HG03103 (cell line): ENCODE measurements at regions not wholly inside any gene's neighbourhood (a gene's known extent, or its start where the extent isn't known, plus 50 kb on each side); places are given as distances from the start of the nearest gene placed in this dataset.

Experiments used
- ATAC-seq: cut with Tn5 transposase; IDR thresholded peaks from one replicate; pipeline ENCODE4 v1.9.1; 2021; ENCODE audit warnings: low read depth; ENCODE audit not compliant: unreplicated experiment

DNA sequence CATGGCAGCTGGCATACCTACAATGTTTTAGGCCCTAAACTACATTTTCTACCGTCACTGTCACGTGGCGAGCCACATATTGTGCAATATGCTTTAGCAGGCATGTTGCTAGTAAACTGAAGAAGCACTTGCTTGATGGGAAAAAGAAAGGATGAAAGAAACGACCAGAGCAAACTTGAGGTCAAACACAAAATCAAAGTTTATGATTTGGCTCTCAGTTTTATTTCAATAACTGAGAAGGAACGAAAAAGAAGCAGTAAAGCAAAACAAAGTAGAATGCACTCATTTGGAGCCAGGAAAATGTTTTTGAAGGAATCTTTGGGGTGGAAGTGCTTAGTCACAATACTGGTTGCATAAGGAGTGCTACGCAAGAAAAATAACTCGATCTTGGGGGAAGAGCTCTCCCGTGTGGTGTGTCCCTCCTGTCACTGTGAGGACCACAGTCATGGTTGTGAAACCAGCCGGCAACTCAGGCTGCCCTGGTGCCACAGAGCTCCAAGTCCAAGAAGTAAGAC is 349.8 kb downstream of the RBM43 start:
- no peak for ATAC-seq

DNA sequence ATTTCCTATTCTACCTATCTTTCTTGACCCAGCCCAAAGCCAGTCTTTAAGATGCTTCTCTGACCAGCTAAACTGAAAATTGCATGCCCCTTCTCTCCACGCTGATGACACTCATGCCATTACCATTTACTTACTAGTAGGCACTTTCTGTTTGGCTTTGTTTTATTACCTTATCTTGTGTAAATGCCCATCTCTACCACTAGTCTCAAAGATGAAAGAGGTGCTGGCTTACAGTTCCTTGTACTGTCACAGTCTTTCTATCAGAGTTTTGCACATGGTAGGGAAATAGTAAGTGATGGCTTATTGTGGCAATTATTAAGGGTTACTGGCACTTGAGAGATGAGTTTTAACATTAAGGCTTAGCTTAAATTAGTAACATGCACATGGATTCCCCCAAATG is 352.1 kb downstream of the RBM43 start:
- ATAC-seq, result no peak

- peak; percentile 56 for ATAC-seq
Measured at GRCh38 chr2:150909090-150909489, 352.6 kb downstream of the RBM43 start.

- no peak for ATAC-seq
Measured at GRCh38 chr2:150907466-150907865, 354.2 kb downstream of the RBM43 start.

GRCh38 chr2:150903461-150903860 is 358.2 kb downstream of the RBM43 start:
- ATAC-seq, result no peak

- no peak for ATAC-seq
Measured at GRCh38 chr2:150903055-150903454, 358.6 kb downstream of the RBM43 start.

DNA sequence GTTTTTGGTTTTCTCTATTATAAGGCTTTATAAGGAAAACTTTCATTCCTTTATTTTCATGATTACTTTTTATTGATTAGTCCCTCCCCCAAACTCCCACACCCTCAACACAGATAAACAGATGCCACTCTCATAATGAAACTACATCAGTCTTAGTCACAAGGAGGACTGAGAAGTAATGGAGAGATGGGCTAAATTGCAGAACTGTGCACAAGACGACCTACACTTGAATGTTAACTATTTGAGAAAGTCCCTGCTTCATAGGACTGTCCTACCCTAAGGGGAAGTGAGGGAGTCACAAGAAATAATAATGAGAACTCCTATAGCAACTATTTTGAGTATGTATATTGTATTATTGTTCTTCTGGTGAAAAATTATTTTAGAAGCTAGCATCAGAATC is 360.8 kb downstream of the RBM43 start:
- ATAC-seq, result no peak

DNA sequence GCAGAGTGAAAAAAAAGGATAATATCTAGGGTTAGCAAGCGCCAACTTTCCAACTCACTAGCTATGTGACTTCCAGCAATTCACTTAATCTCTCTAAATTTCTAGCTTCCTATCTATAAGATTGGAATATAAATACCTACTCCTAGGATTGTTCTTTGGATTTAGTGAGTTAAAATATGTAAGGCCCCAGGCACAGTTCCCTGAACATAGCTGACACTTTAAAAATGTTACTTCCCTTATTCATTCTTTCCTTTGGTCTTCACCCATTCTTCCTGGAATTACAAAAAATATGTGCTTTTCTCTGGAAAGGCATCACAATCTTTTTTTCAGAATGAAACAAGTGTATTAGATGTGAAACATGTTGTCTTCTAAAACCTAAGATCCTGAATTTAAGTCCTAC is 365.7 kb downstream of the RBM43 start:
- ATAC-seq, result no peak

DNA sequence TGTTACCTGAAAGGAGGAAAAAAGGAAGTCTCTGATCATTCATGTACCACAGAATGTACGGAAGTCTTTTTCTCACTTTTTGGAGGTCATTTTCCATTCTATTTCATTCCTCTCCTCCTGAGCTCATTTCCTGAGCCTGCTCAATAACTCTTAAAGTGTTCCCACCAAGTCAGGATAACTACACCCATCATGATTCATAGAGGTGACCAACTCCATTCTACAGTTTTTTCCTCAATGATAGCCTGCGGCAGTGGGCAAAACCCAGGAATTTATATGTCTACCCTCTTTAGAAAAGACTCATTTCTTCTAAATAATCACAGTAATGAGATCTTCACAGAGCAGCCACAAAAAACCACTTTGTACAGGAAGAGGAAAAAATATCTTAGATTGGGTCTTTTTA is 372.5 kb downstream of the RBM43 start:
- ATAC-seq, result no peak

GRCh38 chr2:150888337-150888736 is 373.3 kb downstream of the RBM43 start:
- no peak for ATAC-seq

- ATAC-seq, result no peak
Measured at GRCh38 chr2:150887926-150888325, 373.7 kb downstream of the RBM43 start.

GRCh38 chr2:150885774-150886386 is 375.8 kb downstream of the RBM43 start:
- ATAC-seq, result no peak

DNA sequence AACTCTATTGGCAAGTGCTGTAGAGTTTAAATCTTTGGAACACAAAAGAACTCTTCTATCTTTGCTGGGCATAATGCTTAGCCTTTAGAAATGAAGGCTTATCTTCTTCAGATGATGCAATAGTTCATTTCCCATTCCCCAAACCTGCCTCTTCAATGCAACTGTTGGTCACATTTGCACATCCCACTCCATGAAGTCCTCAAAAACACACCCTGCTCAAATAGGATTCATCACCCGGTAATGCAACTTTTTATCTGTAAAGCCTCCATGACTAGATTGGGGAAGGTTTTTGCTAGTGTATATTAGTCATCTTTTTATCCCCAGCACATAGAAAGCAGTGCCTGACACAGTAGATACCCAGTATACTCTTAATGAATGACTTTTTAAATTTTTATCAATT is 376.4 kb downstream of the RBM43 start:
- no peak for ATAC-seq

GRCh38 chr2:150883613-150883895 is 378.1 kb downstream of the RBM43 start:
- no peak for ATAC-seq

GRCh38 chr2:150882751-150883612 is 378.7 kb downstream of the RBM43 start:
- no peak for ATAC-seq

DNA sequence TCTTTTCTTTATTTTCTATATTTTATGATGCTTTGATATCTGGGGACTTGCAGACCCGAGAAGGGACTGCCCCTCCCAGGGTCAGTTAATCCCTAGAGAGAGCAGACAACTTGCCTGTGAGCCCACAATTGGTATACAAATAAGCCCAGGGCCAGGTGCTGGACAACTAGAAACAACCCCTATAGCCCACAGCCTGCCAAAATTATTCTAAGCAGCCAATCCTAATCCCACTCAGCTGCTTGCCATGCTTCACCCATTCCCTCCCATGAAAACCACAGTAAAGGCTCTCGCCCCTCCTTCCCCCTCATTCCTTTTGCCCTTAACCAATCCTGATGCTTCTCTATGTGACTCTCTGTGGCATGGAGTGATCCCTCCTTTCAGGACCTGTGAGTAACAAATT is 380.7 kb downstream of the RBM43 start:
- no peak for ATAC-seq

DNA sequence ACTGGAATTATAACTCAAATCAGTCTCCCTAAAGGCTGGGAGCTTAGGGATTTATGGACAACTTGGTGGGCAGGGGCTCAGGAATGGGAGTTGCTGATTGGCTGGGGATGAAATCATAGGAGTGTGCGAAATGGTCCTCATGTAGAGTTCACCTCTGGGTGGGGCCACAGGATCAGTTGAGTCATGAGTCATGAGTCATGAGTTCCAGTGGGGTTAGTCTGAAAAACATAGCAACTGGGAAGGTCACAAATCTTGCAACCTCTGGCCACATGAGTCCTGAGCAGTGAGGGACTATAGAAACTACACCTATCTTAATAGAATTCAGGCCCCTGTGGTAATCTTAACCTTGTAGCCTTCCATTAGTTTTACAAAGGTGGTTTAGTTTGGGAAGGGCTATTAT is 383.3 kb downstream of the RBM43 start:
- ATAC-seq, result no peak

DNA sequence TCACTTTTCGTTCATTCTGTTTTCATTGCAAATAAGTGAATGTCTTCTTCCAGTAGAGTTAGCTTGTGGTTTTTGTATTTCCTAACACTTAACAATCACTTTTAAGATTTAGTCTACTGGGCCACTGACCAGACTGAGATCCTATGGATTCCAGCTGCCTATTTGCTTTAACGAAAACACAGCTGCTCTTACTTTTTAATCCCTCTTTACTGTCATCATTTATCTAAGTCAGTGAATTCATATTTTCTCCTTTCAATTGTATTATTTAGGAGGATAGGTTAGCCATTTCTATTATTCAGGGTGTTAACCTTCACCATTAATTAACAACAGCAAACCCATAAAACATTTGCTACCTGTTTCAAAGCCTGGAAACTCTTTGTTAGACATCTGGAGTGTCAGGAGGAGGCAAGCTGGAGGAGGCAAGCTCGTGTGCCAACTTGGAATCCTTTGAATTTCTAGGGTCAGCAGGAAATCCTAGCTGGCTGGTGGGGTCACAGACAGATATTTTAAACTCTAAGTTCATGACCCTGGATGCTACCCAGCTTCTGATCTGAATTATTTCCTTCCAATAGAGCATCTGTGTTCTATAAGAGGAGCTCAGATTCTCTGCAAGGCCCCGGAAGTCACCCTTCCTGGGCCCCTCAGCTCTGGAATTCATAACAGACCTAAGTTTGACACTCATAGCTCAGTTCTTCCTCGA is 385.3 kb downstream of the RBM43 start:
- no peak for ATAC-seq

DNA sequence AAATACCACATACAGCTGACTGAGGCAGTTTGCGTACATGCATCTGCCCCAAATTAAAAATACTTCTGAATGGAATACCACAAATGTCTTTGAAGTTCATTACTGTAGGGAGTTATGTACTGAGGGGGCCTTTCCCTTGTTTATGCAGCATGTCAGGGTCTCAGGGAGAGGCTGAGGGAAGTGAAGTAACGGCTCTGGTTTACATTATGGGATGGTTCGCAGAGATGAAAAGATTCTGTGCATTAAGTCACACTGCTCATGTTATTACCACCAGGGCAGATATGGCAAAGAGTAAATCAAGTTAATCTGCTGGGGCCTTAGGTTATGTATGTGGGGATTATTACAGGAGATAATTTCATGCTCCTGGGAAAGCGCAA is 385.9 kb upstream of the RND3 start:
- ATAC-seq, result no peak

- no peak for ATAC-seq
Measured at GRCh38 chr2:150872756-150873395, 385.4 kb upstream of the RND3 start.

DNA sequence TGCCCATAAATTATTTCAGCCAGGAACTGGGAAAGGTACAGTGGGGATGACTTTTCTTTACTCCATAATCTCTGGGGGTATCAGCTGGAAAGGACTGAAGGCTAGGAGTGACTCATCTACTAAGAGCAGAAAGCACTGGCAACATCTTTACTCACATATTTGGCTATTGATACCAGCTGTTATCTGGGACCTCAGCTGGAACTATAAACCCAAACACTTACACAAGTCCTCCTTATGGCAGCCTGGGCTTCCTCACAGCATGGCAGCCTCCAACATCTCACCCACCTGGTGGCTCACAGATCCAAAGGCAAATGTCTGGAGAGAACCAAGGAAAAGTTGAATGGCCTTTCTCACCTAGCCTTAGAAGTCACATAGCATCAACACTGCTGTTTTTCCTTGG is 379.0 kb upstream of the RND3 start:
- no peak for ATAC-seq
